Spleen (tissue), 7 donors: ENCODE measurements at regions not wholly inside any gene's neighbourhood (a gene's known extent, or its start where the extent isn't known, plus 50 kb on each side); places are given as distances from the start of the nearest gene placed in this dataset.
A peak's percentile ranks its signal among the peaks of the same experiment; 100 is the strongest.

Experiments used
- CTCF ChIP-seq, 11 experiments: fragments of 200-600 bp in 7 of 11; fragments of 450-650 bp in 4 of 11; sonication (generic) in 4 of 11; IDR thresholded peaks in 8 of 11; conservative IDR thresholded peaks in 3 of 11; 1 replicate in 7 of 11; 2 replicates in 4 of 11; pipeline versions ENCODE4 v1.4.0 to v1.8.0; 2016 to 2021; ENCODE audit warnings: antibody characterized with exemption in 11 of 11, inconsistent platforms in 4 of 11, mild to moderate bottlenecking in 1 of 11
- POLR2A ChIP-seq, 3 donors: fragments of 450-650 bp; IDR thresholded peaks; one replicate each; pipeline ENCODE4 v1.5.1; 2017; ENCODE audit warnings: antibody characterized with exemption in 3 of 3, mild to moderate bottlenecking in 1 of 3
- POLR2AphosphoS5 ChIP-seq, 3 donors: sonication (generic); formaldehyde crosslinking; IDR thresholded peaks; one replicate each; pipeline ENCODE4 v1.5.1; 2017; ENCODE audit warnings: antibody characterized with exemption in 3 of 3
- donor health status: DM: no; HTN: no; CAD: no; lungs with moderate emphysema.
- donor health status: DM: no; HTN: no; CAD: no.
- donor health status: DM: no; HTN: no; CAD: no.

DNA sequence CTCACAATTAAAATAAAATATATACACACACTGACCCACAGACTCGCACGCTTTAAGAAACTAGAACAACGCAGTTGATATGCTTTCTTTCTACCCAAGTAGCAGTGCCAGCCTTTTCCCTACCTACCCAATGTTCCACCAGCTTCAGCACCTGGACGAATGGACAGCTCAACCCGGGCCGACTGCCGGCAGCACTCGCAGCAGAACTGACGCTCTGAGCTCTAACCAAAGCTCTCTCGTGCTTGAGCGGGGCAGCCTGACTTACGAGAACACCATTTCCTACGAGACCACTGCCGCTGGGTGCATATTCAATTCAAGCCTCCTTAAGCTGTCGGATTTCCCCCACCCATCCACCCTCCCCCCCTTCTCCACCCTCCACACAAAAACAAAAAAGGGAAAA lies 127.4 kb upstream of the DPYD start:
- TF ChIP-seq CTCF (IDR thresholded peaks at IDR 0.05 in 8 of 11, conservative IDR thresholded peaks at IDR 0.05 in 3 of 11) (no peak), POLR2AphosphoS5 (IDR thresholded peaks at IDR 0.05) (peak in 2 of 3 donors; percentile 23 to 30), POLR2A (IDR thresholded peaks at IDR 0.05) (no peak)
